Transverse colon (tissue), 4 donors: ENCODE measurements at regions not wholly inside any gene's neighbourhood (a gene's known extent, or its start where the extent isn't known, plus 50 kb on each side); places are given as distances from the start of the nearest gene placed in this dataset.

Experiments used
- DNase-seq: peaks from one replicate; pipeline ENCODE4 v3.0.0-alpha.2; 2019
- H3K27ac ChIP-seq, 4 donors: fragments of 200-600 bp; sonication (generic); 2 replicates each; pipeline ENCODE4 v1.5.1; 2016 to 2018; ENCODE audit warnings: inconsistent platforms in 4 of 4
- H3K27me3 ChIP-seq: fragments of 200-600 bp; sonication (generic); 2 replicates; pipeline ENCODE4 v1.5.1; 2017; ENCODE audit warnings: inconsistent platforms
- H3K36me3 ChIP-seq, 4 donors: fragments of 200-600 bp; sonication (generic); 2 replicates each; pipeline ENCODE4 v1.5.1; 2017 to 2019; ENCODE audit warnings: inconsistent platforms in 4 of 4
- H3K4me1 ChIP-seq, 4 donors: fragments of 200-600 bp; sonication (generic); 2 replicates each; pipeline ENCODE4 v1.5.1; 2017 to 2020; ENCODE audit warnings: inconsistent platforms in 4 of 4
- H3K4me3 ChIP-seq, 4 donors: fragments of 200-600 bp; sonication (generic); 1 replicate in 1 of 4; 2 replicates in 3 of 4; pipeline versions ENCODE4 v1.5.1 to v1.6.1; 2017 to 2019; ENCODE audit warnings: inconsistent platforms in 4 of 4
- H3K9me3 ChIP-seq, 2 donors: fragments of 200-600 bp; sonication (generic); 2 replicates each; pipeline ENCODE4 v1.5.1; 2017 to 2019; ENCODE audit warnings: inconsistent platforms in 2 of 2
- CTCF ChIP-seq, 5 experiments: fragments of 200-600 bp in 3 of 5; fragments of 450-650 bp in 2 of 5; sonication (generic) in 3 of 5; IDR thresholded peaks; 1 replicate in 2 of 5; 2 replicates in 3 of 5; pipeline ENCODE4 v1.5.1; 2016 to 2017; ENCODE audit warnings: antibody characterized with exemption in 5 of 5, inconsistent platforms in 3 of 5, mild to moderate bottlenecking in 2 of 5, moderate library complexity in 1 of 5
- EP300 ChIP-seq: sonication (generic); formaldehyde crosslinking; IDR thresholded peaks from one replicate; pipeline ENCODE4 v1.6.1; 2017; ENCODE audit warnings: antibody characterized with exemption, low read depth
- POLR2A ChIP-seq: fragments of 450-650 bp; IDR thresholded peaks from one replicate; pipeline ENCODE4 v1.6.1; 2016; ENCODE audit warnings: antibody characterized with exemption, mild to moderate bottlenecking, moderate library complexity
- POLR2AphosphoS5 ChIP-seq, 3 donors: sonication (generic); formaldehyde crosslinking; IDR thresholded peaks; one replicate each; pipeline ENCODE4 v1.6.1; 2016; ENCODE audit warnings: antibody characterized with exemption in 3 of 3
- WGBS, 2 donors: methylation state at CpG; one replicate each; pipeline ENCODE4 v1.1.5; 2018; ENCODE audit warnings: low coverage in 1 of 2; 5-methylcytosine and 5-hydroxymethylcytosine counted together
- in situ Hi-C, 4 donors: fragments of 200-750 bp; cut with MboI; loops; one replicate each; pipeline versions ENCODE4 v1.15.0 to v1.15.1; 2017; ENCODE audit warnings: low sequenced_read_pairs in 3 of 4, low pct_ligation_motif_present in 1 of 4, low pct_unique_long_range_greater_than_20kb in 1 of 4
- intact Hi-C: fragments of 100-400 bp; cut with DNase I; formaldehyde crosslinking; loops from one replicate; pipeline ENCODE4 v1.15.1; 2023; ENCODE audit warnings: low total_unique reads

- no peak for TF ChIP-seq CTCF (IDR thresholded peaks at IDR 0.05)
- TF ChIP-seq POLR2A: no peak
- TF ChIP-seq POLR2AphosphoS5 (IDR thresholded peaks at IDR 0.05): no peak
- no peak for TF ChIP-seq EP300
- no peaks in the 10 kb centered on the region for H3K36me3 ChIP-seq
- H3K27me3 ChIP-seq: no peaks in the 10 kb centered on the region
- H3K4me1 ChIP-seq: no peaks in the 10 kb centered on the region
- DNase-seq: no peak
- intact Hi-C loops: no loop called here
- no peaks in the 10 kb centered on the region for H3K9me3 ChIP-seq
- no peak overlapping the region for H3K27ac ChIP-seq
- in situ Hi-C loops: no loop called here
- 90 to 100% methylated on average over 3 of the region's 3 CpGs for WGBS, 2 donors
- no peak overlapping the region for H3K4me3 ChIP-seq
Observed at GRCh38 chr9:23326597-23326996, 499.4 kb downstream of the ELAVL2 start.

DNA sequence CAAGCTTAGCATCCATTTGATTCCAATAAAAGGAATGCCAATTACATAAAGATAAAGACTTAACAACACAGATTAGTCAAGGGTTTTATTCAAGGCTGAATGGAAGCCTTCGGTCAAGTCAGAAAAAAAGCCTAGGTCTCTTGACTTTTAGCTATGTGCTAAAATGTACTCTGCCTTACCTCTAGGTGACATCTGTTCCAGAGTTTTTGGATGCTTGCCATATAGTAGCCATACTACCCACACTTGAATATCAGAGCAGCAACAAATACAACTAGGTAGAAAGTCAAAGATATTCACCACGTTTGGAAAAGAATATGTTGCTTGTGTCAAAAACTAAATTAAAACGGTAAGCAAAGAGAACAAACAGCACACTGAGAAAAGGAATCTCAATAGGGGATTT lies 484.7 kb downstream of the ELAVL2 start:
- Histone ChIP-seq H3K9me3 (no peaks in the 10 kb centered on the region), H3K36me3 (no peaks in the 10 kb centered on the region), H3K27me3 (no peaks in the 10 kb centered on the region), H3K4me3 (no peak overlapping the region), H3K4me1 (no peaks in the 10 kb centered on the region), H3K27ac (no peak overlapping the region)
- intact Hi-C loops: no loop called here
- 71 to 76% methylated on average over 3 of the region's 3 CpGs for WGBS, 2 donors
- no peak for DNase-seq
- in situ Hi-C loops: no loop called here
- no peak for TF ChIP-seq POLR2A
- no peak for TF ChIP-seq CTCF (IDR thresholded peaks at IDR 0.05)
- TF ChIP-seq EP300: no peak
- TF ChIP-seq POLR2AphosphoS5 (IDR thresholded peaks at IDR 0.05): no peak

DNA sequence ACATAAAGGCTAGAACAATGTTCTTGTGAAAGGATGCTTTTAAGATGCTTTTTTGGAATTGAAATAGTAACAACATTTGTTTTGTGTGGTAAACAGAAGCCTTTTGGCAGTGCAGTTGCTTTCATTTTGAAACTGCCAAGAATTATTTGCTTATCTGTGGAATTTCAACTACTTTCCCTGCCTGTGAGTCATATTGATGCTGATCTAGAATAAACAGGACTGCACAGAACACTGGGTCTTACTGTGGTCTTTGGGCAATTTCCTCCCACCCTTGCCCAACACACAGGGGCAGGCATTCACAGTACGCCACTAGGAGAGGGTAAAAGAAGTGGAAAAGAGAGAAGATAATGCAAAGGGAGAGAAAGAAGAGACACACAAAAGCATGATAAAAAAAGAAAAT lies 483.7 kb downstream of the ELAVL2 start:
- H3K27me3 ChIP-seq: no peaks in the 10 kb centered on the region
- TF ChIP-seq CTCF (IDR thresholded peaks at IDR 0.05): no peak
- TF ChIP-seq EP300: no peak
- TF ChIP-seq POLR2A: no peak
- no peak for TF ChIP-seq POLR2AphosphoS5 (IDR thresholded peaks at IDR 0.05)
- in situ Hi-C loops: no loop called here
- H3K9me3 ChIP-seq: no peaks in the 10 kb centered on the region
- WGBS, 2 donors: 56 to 62% methylated on average over 1 of the region's 1 CpG
- no peaks in the 10 kb centered on the region for H3K4me1 ChIP-seq
- intact Hi-C loops: no loop called here
- no peak for DNase-seq
- no peak overlapping the region for H3K4me3 ChIP-seq
- H3K27ac ChIP-seq: no peak overlapping the region
- H3K36me3 ChIP-seq: no peaks in the 10 kb centered on the region

DNA sequence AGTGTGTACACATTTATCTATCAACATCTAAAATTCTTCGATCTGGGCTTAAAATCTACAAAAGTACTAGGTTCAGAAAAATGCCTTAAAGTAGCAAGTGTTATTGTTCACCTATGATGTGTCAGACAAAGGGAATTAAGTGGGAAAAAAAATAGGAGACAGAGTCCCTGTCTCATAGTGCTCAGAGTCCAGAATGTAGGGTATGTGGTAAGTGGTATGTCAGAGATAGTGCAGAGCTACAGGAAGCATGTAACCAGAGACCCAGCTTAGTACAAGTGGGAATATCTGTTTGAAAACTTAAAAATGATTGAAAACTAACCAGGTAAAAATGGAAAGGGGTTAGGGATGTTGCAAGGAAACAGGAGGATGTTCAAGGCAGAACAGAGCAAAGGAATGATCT lies 482.8 kb downstream of the ELAVL2 start:
- WGBS, 2 donors: 81 to 100% methylated on average over 1 of the region's 1 CpG

More for the DNA sequence above, 482.8 kb downstream of the ELAVL2 start:
- Histone ChIP-seq H3K36me3 (no peaks in the 10 kb centered on the region), H3K27ac (no peak overlapping the region), H3K27me3 (no peaks in the 10 kb centered on the region), H3K4me3 (no peak overlapping the region), H3K9me3 (no peaks in the 10 kb centered on the region), H3K4me1 (no peaks in the 10 kb centered on the region)
- DNase-seq: no peak
- in situ Hi-C loops: no loop called here
- TF ChIP-seq POLR2A (no peak), EP300 (no peak), POLR2AphosphoS5 (IDR thresholded peaks at IDR 0.05) (no peak), CTCF (IDR thresholded peaks at IDR 0.05) (no peak)
- intact Hi-C loops: no loop called here
